Dedifferentiated amniotic fluid mesenchymal stem cell (primary cell): ENCODE measurements at regions not wholly inside any gene's neighbourhood (a gene's known extent, or its start where the extent isn't known, plus 50 kb on each side); places are given as distances from the start of the nearest gene placed in this dataset.
"Not testable (repeated sequence)": the region's sequence is repeated elsewhere in the genome, so short reads cannot be mapped to it uniquely, and the experiment has no call there.

Source experiments
- DNase-seq: peaks from one replicate; pipeline ENCODE4 v3.0.0-alpha.2; 2016; ENCODE audit errors: extremely low spot score

GRCh38 chr12:20123465-20123864 is 244.9 kb upstream of the PDE3A start:
- no peak for DNase-seq

- no peak for DNase-seq
Measured at GRCh38 chr12:20125276-20125798, 243.0 kb upstream of the PDE3A start.

- no peak for DNase-seq
Measured at GRCh38 chr12:20126601-20127000, 241.7 kb upstream of the PDE3A start.

- no peak for DNase-seq
Measured at GRCh38 chr12:20127413-20127812, 240.9 kb upstream of the PDE3A start.

- DNase-seq = no peak
Measured at GRCh38 chr12:20128928-20129327, 239.4 kb upstream of the PDE3A start.

- DNase-seq = no peak
Measured at GRCh38 chr12:20132818-20133217, 235.5 kb upstream of the PDE3A start.

GRCh38 chr12:20134652-20135051 is 233.7 kb upstream of the PDE3A start:
- DNase-seq = no peak

GRCh38 chr12:20140751-20141150 is 227.6 kb upstream of the PDE3A start:
- DNase-seq = no peak

- no peak for DNase-seq
Measured at GRCh38 chr12:20142316-20142715, 226.0 kb upstream of the PDE3A start.

- DNase-seq = peak; percentile 33
Measured at GRCh38 chr12:20142956-20143355, 225.4 kb upstream of the PDE3A start.

GRCh38 chr12:20144341-20144740 is 224.0 kb upstream of the PDE3A start:
- DNase-seq = no peak

- DNase-seq = no peak
Measured at GRCh38 chr12:20148241-20148640, 220.1 kb upstream of the PDE3A start.

GRCh38 chr12:20150835-20151422 is 217.4 kb upstream of the PDE3A start:
- no peak for DNase-seq

- DNase-seq = no peak
Measured at GRCh38 chr12:20154052-20154451, 214.3 kb upstream of the PDE3A start.

GRCh38 chr12:20155374-20155773 is 213.0 kb upstream of the PDE3A start:
- DNase-seq = no peak

GRCh38 chr12:20160899-20161298 is 207.4 kb upstream of the PDE3A start:
- not testable (repeated sequence) for DNase-seq

- DNase-seq = no peak
Measured at GRCh38 chr12:20174528-20175175, 193.7 kb upstream of the PDE3A start.

GRCh38 chr12:20175704-20176388 is 192.5 kb upstream of the PDE3A start:
- no peak for DNase-seq

GRCh38 chr12:20181416-20182180 is 186.7 kb upstream of the PDE3A start:
- no peak for DNase-seq

GRCh38 chr12:20183563-20183962 is 184.8 kb upstream of the PDE3A start:
- DNase-seq = peak; percentile 31

- DNase-seq = no peak
Measured at GRCh38 chr12:20184514-20184913, 183.8 kb upstream of the PDE3A start.

GRCh38 chr12:20187456-20187855 is 180.9 kb upstream of the PDE3A start:
- no peak for DNase-seq
